Peyer's patch (tissue), 4 donors: ENCODE measurements at regions not wholly inside any gene's neighbourhood (a gene's known extent, or its start where the extent isn't known, plus 50 kb on each side); places are given as distances from the start of the nearest gene placed in this dataset.
"Not testable (repeated sequence)": the region's sequence is repeated elsewhere in the genome, so short reads cannot be mapped to it uniquely, and the experiment has no call there.

Source experiments
- CTCF ChIP-seq, 6 experiments: fragments of 450-650 bp in 4 of 6; fragments of 200-600 bp in 2 of 6; sonication (generic) in 1 of 6; IDR thresholded peaks; one replicate each; pipeline ENCODE4 v1.5.1; 2017 to 2019; ENCODE audit warnings: antibody characterized with exemption in 6 of 6, mild to moderate bottlenecking in 3 of 6, moderate library complexity in 1 of 6
- POLR2A ChIP-seq, 2 donors: fragments of 450-650 bp; IDR thresholded peaks; one replicate each; pipeline ENCODE4 v1.5.1; 2017; ENCODE audit warnings: antibody characterized with exemption in 2 of 2, mild to moderate bottlenecking in 2 of 2, moderate library complexity in 2 of 2

GRCh38 chr21:14008006-14008405 is 202.7 kb downstream of the LIPI start:
- TF ChIP-seq CTCF, POLR2A (IDR thresholded peaks at IDR 0.05): not testable (repeated sequence)
